ENCODE measurements at regions not wholly inside any gene's neighbourhood (a gene's known extent, or its start where the extent isn't known, plus 50 kb on each side); places are given as distances from the start of the nearest gene placed in this dataset.

- H3K27me3 ChIP-seq (ENCODE audit: insufficient read depth, low read length) = no peaks in the 10 kb centered on the region
- no peak for FAIRE-seq
- TF ChIP-seq CTCF (IDR thresholded peaks at IDR 0.05; ENCODE audit: insufficient read depth, low read depth, low read length) = no peak
- no peak for TF ChIP-seq EZH2 (IDR thresholded peaks at IDR 0.05; ENCODE audit: insufficient read depth, low read length)
- no peaks in the 10 kb centered on the region for H3K9me3 ChIP-seq (ENCODE audit: insufficient read depth, low read depth, low read length)
- no peak overlapping the region for H2AFZ ChIP-seq (ENCODE audit: low read depth, low read length)
- H3K36me3 ChIP-seq (ENCODE audit: insufficient read depth, low read length) = no peaks in the 10 kb centered on the region
- Mint-ChIP-seq H3K4me3 (ENCODE audit: unreplicated experiment) (no peak overlapping the region), H3K27ac (ENCODE audit: unreplicated experiment) (no peak overlapping the region), H3K9me3 (ENCODE audit: unreplicated experiment) (no peaks in the 10 kb centered on the region), H3K4me1 (ENCODE audit: low read depth, unreplicated experiment) (no peaks in the 10 kb centered on the region), H3K27me3 (ENCODE audit: low read depth, unreplicated experiment) (peaks cover 14% of the 10 kb centered on the region), H3K36me3 (ENCODE audit: low read depth, unreplicated experiment) (no peaks in the 10 kb centered on the region)
- H4K20me1 ChIP-seq (ENCODE audit: insufficient read depth, low read length) = no peaks in the 10 kb centered on the region
- H3K4me1 ChIP-seq (ENCODE audit: insufficient read depth, low read length) = no peaks in the 10 kb centered on the region
- H3K9ac ChIP-seq (ENCODE audit: low read length) = no peak overlapping the region
- no peak overlapping the region for H3K4me3 ChIP-seq (ENCODE audit: insufficient read depth, low read depth, low read length)
- H3K4me2 ChIP-seq (ENCODE audit: low read length) = no peak overlapping the region
- H3K79me2 ChIP-seq (ENCODE audit: insufficient read depth, low read length) = no peaks in the 10 kb centered on the region
- no peak overlapping the region for H3K27ac ChIP-seq (ENCODE audit: low read depth, low read length)
- no peak for DNase-seq (ENCODE audit: low read depth)
Observed at GRCh38 chr4:27112587-27112986, 251.9 kb downstream of the STIM2 start.

GRCh38 chr4:27115221-27115620 lies 254.6 kb downstream of the STIM2 start:
- no peaks in the 10 kb centered on the region for H3K9me3 ChIP-seq (ENCODE audit: insufficient read depth, low read depth, low read length)
- H2AFZ ChIP-seq (ENCODE audit: low read depth, low read length) = no peak overlapping the region
- DNase-seq (ENCODE audit: low read depth) (no peak), FAIRE-seq (no peak)
- no peaks in the 10 kb centered on the region for H3K4me1 ChIP-seq (ENCODE audit: insufficient read depth, low read length)
- H3K27me3 ChIP-seq (ENCODE audit: insufficient read depth, low read length) = no peaks in the 10 kb centered on the region
- no peaks in the 10 kb centered on the region for H3K36me3 ChIP-seq (ENCODE audit: insufficient read depth, low read length)
- H3K79me2 ChIP-seq (ENCODE audit: insufficient read depth, low read length) = no peaks in the 10 kb centered on the region
- peaks cover 5% of the 10 kb centered on the region for H3K27me3 Mint-ChIP-seq (ENCODE audit: low read depth, unreplicated experiment)
- TF ChIP-seq EZH2 (IDR thresholded peaks at IDR 0.05; ENCODE audit: insufficient read depth, low read length) = no peak
- no peak for TF ChIP-seq CTCF (IDR thresholded peaks at IDR 0.05; ENCODE audit: insufficient read depth, low read depth, low read length)
- H3K27ac ChIP-seq (ENCODE audit: low read depth, low read length) = no peak overlapping the region
- no peak overlapping the region for H3K4me2 ChIP-seq (ENCODE audit: low read length)
- H3K4me1 Mint-ChIP-seq (ENCODE audit: low read depth, unreplicated experiment) = no peaks in the 10 kb centered on the region
- H3K4me3 ChIP-seq (ENCODE audit: insufficient read depth, low read depth, low read length) = no peak overlapping the region
- no peaks in the 10 kb centered on the region for H4K20me1 ChIP-seq (ENCODE audit: insufficient read depth, low read length)
- no peak overlapping the region for H3K4me3 Mint-ChIP-seq (ENCODE audit: unreplicated experiment)
- no peaks in the 10 kb centered on the region for H3K36me3 Mint-ChIP-seq (ENCODE audit: low read depth, unreplicated experiment)
- no peak overlapping the region for H3K9ac ChIP-seq (ENCODE audit: low read length)
- no peaks in the 10 kb centered on the region for H3K9me3 Mint-ChIP-seq (ENCODE audit: unreplicated experiment)
- no peak overlapping the region for H3K27ac Mint-ChIP-seq (ENCODE audit: unreplicated experiment)

GRCh38 chr4:27117453-27117852 lies 256.8 kb downstream of the STIM2 start:
- Histone ChIP-seq H4K20me1 (ENCODE audit: insufficient read depth, low read length) (no peaks in the 10 kb centered on the region), H3K4me2 (ENCODE audit: low read length) (no peak overlapping the region), H3K36me3 (ENCODE audit: insufficient read depth, low read length) (no peaks in the 10 kb centered on the region), H3K27me3 (ENCODE audit: insufficient read depth, low read length) (no peaks in the 10 kb centered on the region), H2AFZ (ENCODE audit: low read depth, low read length) (no peak overlapping the region), H3K79me2 (ENCODE audit: insufficient read depth, low read length) (no peaks in the 10 kb centered on the region), H3K4me3 (ENCODE audit: insufficient read depth, low read depth, low read length) (no peak overlapping the region), H3K9ac (ENCODE audit: low read length) (no peak overlapping the region), H3K4me1 (ENCODE audit: insufficient read depth, low read length) (no peaks in the 10 kb centered on the region), H3K9me3 (ENCODE audit: insufficient read depth, low read depth, low read length) (no peaks in the 10 kb centered on the region), H3K27ac (ENCODE audit: low read depth, low read length) (no peak overlapping the region)
- Mint-ChIP-seq H3K27me3 (ENCODE audit: low read depth, unreplicated experiment) (peaks cover 5% of the 10 kb centered on the region), H3K4me3 (ENCODE audit: unreplicated experiment) (no peak overlapping the region), H3K27ac (ENCODE audit: unreplicated experiment) (no peak overlapping the region), H3K9me3 (ENCODE audit: unreplicated experiment) (no peaks in the 10 kb centered on the region), H3K36me3 (ENCODE audit: low read depth, unreplicated experiment) (no peaks in the 10 kb centered on the region), H3K4me1 (ENCODE audit: low read depth, unreplicated experiment) (no peaks in the 10 kb centered on the region)
- TF ChIP-seq EZH2 (IDR thresholded peaks at IDR 0.05; ENCODE audit: insufficient read depth, low read length) (no peak), CTCF (IDR thresholded peaks at IDR 0.05; ENCODE audit: insufficient read depth, low read depth, low read length) (no peak)
- no peak for DNase-seq (ENCODE audit: low read depth)
- FAIRE-seq = no peak

Measured in astrocyte (in vitro differentiated cells and primary cell).